Body of pancreas (tissue), 4 donors: ENCODE measurements at regions not wholly inside any gene's neighbourhood (a gene's known extent, or its start where the extent isn't known, plus 50 kb on each side); places are given as distances from the start of the nearest gene placed in this dataset.

Source experiments
- POLR2A ChIP-seq, 3 donors: fragments of 450-650 bp; IDR thresholded peaks; one replicate each; pipeline ENCODE4 v1.6.1; 2016; ENCODE audit warnings: antibody characterized with exemption in 3 of 3, mild to moderate bottlenecking in 2 of 3
- TF ChIP-seq, protein P1 (sequence below), 7 experiments: fragments of 450-650 bp in 4 of 7; fragments of 200-600 bp in 3 of 7; sonication (generic) in 3 of 7; IDR thresholded peaks; one replicate each; pipeline ENCODE4 v1.5.1; 2016 to 2019; ENCODE audit warnings: antibody characterized with exemption in 7 of 7

- TF ChIP-seq, protein P1, sequence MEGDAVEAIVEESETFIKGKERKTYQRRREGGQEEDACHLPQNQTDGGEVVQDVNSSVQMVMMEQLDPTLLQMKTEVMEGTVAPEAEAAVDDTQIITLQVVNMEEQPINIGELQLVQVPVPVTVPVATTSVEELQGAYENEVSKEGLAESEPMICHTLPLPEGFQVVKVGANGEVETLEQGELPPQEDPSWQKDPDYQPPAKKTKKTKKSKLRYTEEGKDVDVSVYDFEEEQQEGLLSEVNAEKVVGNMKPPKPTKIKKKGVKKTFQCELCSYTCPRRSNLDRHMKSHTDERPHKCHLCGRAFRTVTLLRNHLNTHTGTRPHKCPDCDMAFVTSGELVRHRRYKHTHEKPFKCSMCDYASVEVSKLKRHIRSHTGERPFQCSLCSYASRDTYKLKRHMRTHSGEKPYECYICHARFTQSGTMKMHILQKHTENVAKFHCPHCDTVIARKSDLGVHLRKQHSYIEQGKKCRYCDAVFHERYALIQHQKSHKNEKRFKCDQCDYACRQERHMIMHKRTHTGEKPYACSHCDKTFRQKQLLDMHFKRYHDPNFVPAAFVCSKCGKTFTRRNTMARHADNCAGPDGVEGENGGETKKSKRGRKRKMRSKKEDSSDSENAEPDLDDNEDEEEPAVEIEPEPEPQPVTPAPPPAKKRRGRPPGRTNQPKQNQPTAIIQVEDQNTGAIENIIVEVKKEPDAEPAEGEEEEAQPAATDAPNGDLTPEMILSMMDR (IDR thresholded peaks at IDR 0.05) = no peak
- no peak for TF ChIP-seq POLR2A (IDR thresholded peaks at IDR 0.05)
Observed at GRCh38 chr19:31863122-31863521, 482.3 kb upstream of the ZNF507 start.
